Nephron (organoid): ENCODE measurements at regions not wholly inside any gene's neighbourhood (a gene's known extent, or its start where the extent isn't known, plus 50 kb on each side); places are given as distances from the start of the nearest gene placed in this dataset.
"Not testable (repeated sequence)": the region's sequence is repeated elsewhere in the genome, so short reads cannot be mapped to it uniquely, and the experiment has no call there.

Source experiments
- H3K27ac Mint-ChIP-seq, 3 experiments: 2 replicates each; pipeline ENCODE4 v1.8.0; 2020; ENCODE audit warnings: mixed read lengths in 3 of 3, mild to moderate bottlenecking in 2 of 3, moderate library complexity in 1 of 3
- H3K27me3 Mint-ChIP-seq: 2 replicates; pipeline ENCODE4 v1.8.0; 2021; ENCODE audit warnings: low read depth, mild to moderate bottlenecking, moderate library complexity, mixed read lengths
- H3K36me3 Mint-ChIP-seq: 2 replicates; pipeline ENCODE4 v1.8.0; 2020; ENCODE audit warnings: low read depth, mixed read lengths
- H3K4me1 Mint-ChIP-seq: 2 replicates; pipeline ENCODE4 v1.8.0; 2020; ENCODE audit warnings: mixed read lengths
- H3K4me3 Mint-ChIP-seq, 3 experiments: 2 replicates each; pipeline ENCODE4 v1.8.0; 2020; ENCODE audit warnings: mild to moderate bottlenecking in 3 of 3, mixed read lengths in 3 of 3, moderate library complexity in 2 of 3
- H3K9me3 Mint-ChIP-seq: 2 replicates; pipeline ENCODE4 v1.8.0; 2020; ENCODE audit warnings: mixed read lengths
- CTCF ChIP-seq, 3 experiments: fragments of 200-600 bp; sonication (generic); IDR thresholded peaks; one replicate each; pipeline ENCODE4 v1.5.0; 2021; ENCODE audit warnings: antibody characterized with exemption in 3 of 3; ENCODE audit not compliant: unreplicated experiment in 3 of 3

GRCh38 chr7:81859433-81859832 is 89.6 kb upstream of the HGF start:
- no peak overlapping the region for H3K4me3 Mint-ChIP-seq
- H3K27me3 Mint-ChIP-seq = no peaks in the 10 kb centered on the region
- H3K27ac Mint-ChIP-seq = no peak overlapping the region
- no peaks in the 10 kb centered on the region for H3K36me3 Mint-ChIP-seq
- no peak for TF ChIP-seq CTCF (IDR thresholded peaks at IDR 0.05; ENCODE audit: unreplicated experiment in 3 of 3)
- H3K4me1 Mint-ChIP-seq = no peaks in the 10 kb centered on the region
- H3K9me3 Mint-ChIP-seq = peaks cover 3% of the 10 kb centered on the region

GRCh38 chr7:81858820-81859219 is 89.0 kb upstream of the HGF start:
- not testable (repeated sequence) for H3K4me3 Mint-ChIP-seq, H3K9me3 Mint-ChIP-seq, H3K4me1 Mint-ChIP-seq

GRCh38 chr7:81857385-81857784 is 87.5 kb upstream of the HGF start:
- no peak overlapping the region for H3K27ac Mint-ChIP-seq
- no peaks in the 10 kb centered on the region for H3K27me3 Mint-ChIP-seq
- H3K4me1 Mint-ChIP-seq = no peaks in the 10 kb centered on the region
- peaks cover 3% of the 10 kb centered on the region for H3K9me3 Mint-ChIP-seq
- H3K36me3 Mint-ChIP-seq = no peaks in the 10 kb centered on the region
- TF ChIP-seq CTCF (IDR thresholded peaks at IDR 0.05; ENCODE audit: unreplicated experiment in 3 of 3) = no peak
- H3K4me3 Mint-ChIP-seq = no peak overlapping the region

More at GRCh38 chr7:81858820-81859219, 89.0 kb upstream of the HGF start:
- H3K27me3 Mint-ChIP-seq, H3K27ac Mint-ChIP-seq, H3K36me3 Mint-ChIP-seq: not testable (repeated sequence)

GRCh38 chr7:81854518-81854917 is 84.7 kb upstream of the HGF start:
- Mint-ChIP-seq H3K27me3 (peaks cover 3% of the 10 kb centered on the region), H3K4me3 (no peak overlapping the region), H3K36me3 (no peaks in the 10 kb centered on the region), H3K4me1 (peaks cover 5% of the 10 kb centered on the region), H3K27ac (no peak overlapping the region), H3K9me3 (no peaks in the 10 kb centered on the region)
- no peak for TF ChIP-seq CTCF (IDR thresholded peaks at IDR 0.05; ENCODE audit: unreplicated experiment in 3 of 3)

GRCh38 chr7:81852701-81853100 is 82.9 kb upstream of the HGF start:
- H3K27ac Mint-ChIP-seq = no peak overlapping the region
- H3K9me3 Mint-ChIP-seq = no peaks in the 10 kb centered on the region
- TF ChIP-seq CTCF (IDR thresholded peaks at IDR 0.05; ENCODE audit: unreplicated experiment in 3 of 3) = no peak
- H3K4me1 Mint-ChIP-seq = peaks cover 5% of the 10 kb centered on the region
- H3K27me3 Mint-ChIP-seq = peaks cover 3% of the 10 kb centered on the region
- no peak overlapping the region for H3K4me3 Mint-ChIP-seq
- H3K36me3 Mint-ChIP-seq = no peaks in the 10 kb centered on the region

GRCh38 chr7:81851413-81851812 is 81.6 kb upstream of the HGF start:
- Mint-ChIP-seq H3K4me1 (peaks cover 9% of the 10 kb centered on the region), H3K27ac (no peak overlapping the region), H3K36me3 (no peaks in the 10 kb centered on the region), H3K9me3 (no peaks in the 10 kb centered on the region), H3K4me3 (no peak overlapping the region), H3K27me3 (peaks cover 3% of the 10 kb centered on the region)
- TF ChIP-seq CTCF (IDR thresholded peaks at IDR 0.05; ENCODE audit: unreplicated experiment in 3 of 3) = no peak
